ENCODE measurements at regions not wholly inside any gene's neighbourhood (a gene's known extent, or its start where the extent isn't known, plus 50 kb on each side); places are given as distances from the start of the nearest gene placed in this dataset.

- no peaks in the 10 kb centered on the region for H3K27me3 ChIP-seq
- 0% methylated on average over 1 of the region's 1 CpG for WGBS, 2 donors (ENCODE audit: low coverage in 1 of 2)
- H3K9me3 ChIP-seq: no peaks in the 10 kb centered on the region
- TF ChIP-seq POLR2A (IDR thresholded peaks at IDR 0.05): no peak
- TF ChIP-seq, protein P1, sequence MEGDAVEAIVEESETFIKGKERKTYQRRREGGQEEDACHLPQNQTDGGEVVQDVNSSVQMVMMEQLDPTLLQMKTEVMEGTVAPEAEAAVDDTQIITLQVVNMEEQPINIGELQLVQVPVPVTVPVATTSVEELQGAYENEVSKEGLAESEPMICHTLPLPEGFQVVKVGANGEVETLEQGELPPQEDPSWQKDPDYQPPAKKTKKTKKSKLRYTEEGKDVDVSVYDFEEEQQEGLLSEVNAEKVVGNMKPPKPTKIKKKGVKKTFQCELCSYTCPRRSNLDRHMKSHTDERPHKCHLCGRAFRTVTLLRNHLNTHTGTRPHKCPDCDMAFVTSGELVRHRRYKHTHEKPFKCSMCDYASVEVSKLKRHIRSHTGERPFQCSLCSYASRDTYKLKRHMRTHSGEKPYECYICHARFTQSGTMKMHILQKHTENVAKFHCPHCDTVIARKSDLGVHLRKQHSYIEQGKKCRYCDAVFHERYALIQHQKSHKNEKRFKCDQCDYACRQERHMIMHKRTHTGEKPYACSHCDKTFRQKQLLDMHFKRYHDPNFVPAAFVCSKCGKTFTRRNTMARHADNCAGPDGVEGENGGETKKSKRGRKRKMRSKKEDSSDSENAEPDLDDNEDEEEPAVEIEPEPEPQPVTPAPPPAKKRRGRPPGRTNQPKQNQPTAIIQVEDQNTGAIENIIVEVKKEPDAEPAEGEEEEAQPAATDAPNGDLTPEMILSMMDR (IDR thresholded peaks at IDR 0.05): no peak
- TF ChIP-seq EP300 (IDR thresholded peaks at IDR 0.05): no peak
- TF ChIP-seq POLR2AphosphoS5 (IDR thresholded peaks at IDR 0.05): no peak
- no peak for ATAC-seq
- H3K4me1 ChIP-seq: peaks cover 0 to 7% (median 0%) of the 10 kb centered on the region in 3 donors
- H3K36me3 ChIP-seq: no peaks in the 10 kb centered on the region
- no peak overlapping the region for H3K4me3 ChIP-seq
- H3K27ac ChIP-seq: no peak overlapping the region
These were observed 78.0 kb downstream of the SEC61B start for GRCh38 chr9:99300103-99300439.

DNA sequence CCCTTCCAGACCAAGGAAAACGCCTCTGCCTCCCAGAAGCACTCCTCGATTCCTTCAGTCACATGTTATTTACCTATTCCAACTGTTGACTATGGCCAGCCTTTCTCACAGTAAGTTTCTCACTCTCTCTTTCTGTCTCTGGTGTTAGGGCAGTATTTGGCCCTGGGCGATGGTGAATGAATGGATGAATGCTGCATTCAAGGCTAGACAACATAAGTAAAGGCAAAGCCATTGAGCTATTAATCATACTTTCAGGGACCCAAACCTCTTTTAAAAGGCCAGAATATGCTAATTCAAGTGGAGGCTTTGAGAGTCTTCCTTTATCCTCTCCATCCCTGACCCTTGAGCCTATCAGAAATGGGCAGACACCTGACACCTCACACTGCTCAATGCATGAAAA, 78.5 kb downstream of the SEC61B start:
- H3K9me3 ChIP-seq: no peaks in the 10 kb centered on the region
- H3K27me3 ChIP-seq: no peaks in the 10 kb centered on the region
- peaks cover 0 to 7% (median 0%) of the 10 kb centered on the region in 3 donors for H3K4me1 ChIP-seq
- no peak overlapping the region for H3K27ac ChIP-seq
- H3K36me3 ChIP-seq: no peaks in the 10 kb centered on the region
- 45 to 77% methylated on average over 2 of the region's 3 CpGs for WGBS, 2 donors (ENCODE audit: low coverage in 1 of 2)
- H3K4me3 ChIP-seq: no peak overlapping the region
- ATAC-seq: no peak
- TF ChIP-seq, protein P1 (IDR thresholded peaks at IDR 0.05): no peak
- TF ChIP-seq POLR2A (IDR thresholded peaks at IDR 0.05): no peak

GRCh38 chr9:99303177-99303576, 81.1 kb downstream of the SEC61B start:
- TF ChIP-seq POLR2A (IDR thresholded peaks at IDR 0.05) (no peak), POLR2AphosphoS5 (IDR thresholded peaks at IDR 0.05) (no peak), EP300 (IDR thresholded peaks at IDR 0.05) (no peak)
- TF ChIP-seq, protein P1 (IDR thresholded peaks at IDR 0.05): no peak
- Histone ChIP-seq H3K4me3 (no peak overlapping the region), H3K27me3 (no peaks in the 10 kb centered on the region), H3K9me3 (no peaks in the 10 kb centered on the region), H3K27ac (no peak overlapping the region), H3K36me3 (no peaks in the 10 kb centered on the region), H3K4me1 (no peaks in the 10 kb centered on the region)
- WGBS, 2 donors (ENCODE audit: low coverage in 1 of 2): 57 to 70% methylated on average over 5 to 6 of the region's 6 CpGs
- ATAC-seq: no peak

DNA sequence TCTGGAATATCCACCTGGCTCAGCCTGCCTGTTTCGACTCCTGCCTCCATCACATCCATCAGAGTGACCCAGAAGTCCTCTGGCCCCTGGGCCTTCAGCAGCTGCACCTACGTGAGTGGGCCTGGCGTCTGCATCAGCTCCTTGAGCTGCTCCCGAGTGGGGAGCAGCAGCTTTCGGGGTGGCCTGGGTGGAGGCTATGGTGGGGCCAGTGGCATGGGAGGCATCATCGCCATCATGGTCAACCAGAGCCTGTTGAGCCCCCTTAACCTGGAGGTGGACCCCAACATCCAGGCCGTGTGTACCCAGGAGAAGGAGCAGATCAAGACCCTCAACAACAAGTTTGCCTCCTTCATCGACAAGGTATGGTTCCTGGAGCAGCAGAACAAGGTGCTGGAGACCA, 83.0 kb downstream of the SEC61B start:
- no peaks in the 10 kb centered on the region for H3K9me3 ChIP-seq
- H3K27me3 ChIP-seq: no peaks in the 10 kb centered on the region
- TF ChIP-seq POLR2AphosphoS5 (IDR thresholded peaks at IDR 0.05) (no peak), POLR2A (IDR thresholded peaks at IDR 0.05) (no peak), EP300 (IDR thresholded peaks at IDR 0.05) (no peak)
- TF ChIP-seq, protein P1 (IDR thresholded peaks at IDR 0.05): no peak
- H3K4me1 ChIP-seq: no peaks in the 10 kb centered on the region
- H3K27ac ChIP-seq: no peak overlapping the region
- 100% methylated on average over 1 of the region's 8 CpGs; no CpG with 5 or more reads in 1 of the 2 donors for WGBS, 2 donors (ENCODE audit: low coverage in 1 of 2)
- H3K36me3 ChIP-seq: no peaks in the 10 kb centered on the region
- no peak overlapping the region for H3K4me3 ChIP-seq
- ATAC-seq: no peak

GRCh38 chr9:99305820-99306811, 84.0 kb downstream of the SEC61B start:
- Histone ChIP-seq H3K4me3 (no peak overlapping the region), H3K9me3 (no peaks in the 10 kb centered on the region), H3K27me3 (no peaks in the 10 kb centered on the region), H3K4me1 (no peaks in the 10 kb centered on the region), H3K36me3 (no peaks in the 10 kb centered on the region), H3K27ac (no peak overlapping the region)
- 68 to 84% methylated on average over 4 to 16 of the region's 41 CpGs for WGBS, 2 donors (ENCODE audit: low coverage in 1 of 2)
- TF ChIP-seq, protein P1 (IDR thresholded peaks at IDR 0.05): no peak
- TF ChIP-seq POLR2A (IDR thresholded peaks at IDR 0.05) (no peak), POLR2AphosphoS5 (IDR thresholded peaks at IDR 0.05) (no peak), EP300 (IDR thresholded peaks at IDR 0.05) (no peak)
- no peak for ATAC-seq
